DND-41 (cell line): ENCODE measurements at regions not wholly inside any gene's neighbourhood (a gene's known extent, or its start where the extent isn't known, plus 50 kb on each side); places are given as distances from the start of the nearest gene placed in this dataset.

ENCODE experiments used
- ATAC-seq: fragments of 200-7000 bp; cut with Tn5 transposase; 3 replicates; pipeline ENCODE4 v1.9.1; 2021; ENCODE audit warnings: low read depth; ENCODE audit not compliant: insufficient read depth
- DNase-seq: peaks from one replicate; pipeline ENCODE4 v3.0.0-alpha.2; 2020
- H2AFZ ChIP-seq: 2 replicates; pipeline ENCODE4 v1.6.0; 2012; ENCODE audit warnings: low read depth, low read length
- H3K27ac ChIP-seq: 2 replicates; pipeline ENCODE4 v1.5.1; 2012; ENCODE audit warnings: low read length, inconsistent platforms
- H3K27me3 ChIP-seq: fragments of 200-600 bp; sonication (generic); 2 replicates; pipeline ENCODE4 v1.6.0; 2012; ENCODE audit warnings: low read length, mild to moderate bottlenecking, inconsistent platforms; ENCODE audit not compliant: insufficient read depth, poor library complexity
- H3K36me3 ChIP-seq: 2 replicates; pipeline ENCODE4 v1.5.1; 2012; ENCODE audit warnings: low read length, inconsistent platforms; ENCODE audit not compliant: insufficient read depth
- H3K4me1 ChIP-seq: 2 replicates; pipeline ENCODE4 v1.5.1; 2012; ENCODE audit warnings: mild to moderate bottlenecking, low read length; ENCODE audit not compliant: insufficient read depth
- H3K4me2 ChIP-seq: 2 replicates; pipeline ENCODE4 v1.6.0; 2012; ENCODE audit warnings: mild to moderate bottlenecking, moderate library complexity, low read length, inconsistent platforms; ENCODE audit not compliant: insufficient read depth
- H3K4me3 ChIP-seq, 2 experiments: fragments of 200-600 bp in 1 of 2; shearing (Covaris generic) in 1 of 2; 2 replicates each; pipeline ENCODE4 v1.5.1; 2012 to 2016; ENCODE audit warnings: inconsistent platforms in 2 of 2, low read length in 2 of 2, mild to moderate bottlenecking in 2 of 2, low read depth in 1 of 2, moderate library complexity in 1 of 2
- H3K79me2 ChIP-seq: 2 replicates; pipeline ENCODE4 v1.6.0; 2012; ENCODE audit warnings: low read length, inconsistent platforms; ENCODE audit not compliant: insufficient read depth
- H3K9ac ChIP-seq: 2 replicates; pipeline ENCODE4 v1.6.0; 2012; ENCODE audit warnings: low read depth, mild to moderate bottlenecking, inconsistent platforms, low read length, moderate library complexity
- H3K9me3 ChIP-seq: 2 replicates; pipeline ENCODE4 v1.5.1; 2012; ENCODE audit warnings: low read length, moderate library complexity, mild to moderate bottlenecking, inconsistent platforms; ENCODE audit not compliant: insufficient read depth, severe bottlenecking
- H4K20me1 ChIP-seq: 2 replicates; pipeline ENCODE4 v1.6.0; 2012; ENCODE audit warnings: low read length; ENCODE audit not compliant: insufficient read depth
- EZH2 ChIP-seq: IDR thresholded peaks from 3 replicates; pipeline ENCODE4 v1.6.1; 2012; ENCODE audit warnings: borderline replicate concordance, low read depth, mild to moderate bottlenecking, moderate library complexity, low read length, inconsistent platforms; ENCODE audit not compliant: severe bottlenecking
- TF ChIP-seq, protein P1 (sequence below): IDR thresholded peaks from 2 replicates; pipeline ENCODE4 v1.5.1; 2012; ENCODE audit warnings: borderline replicate concordance, low read length, moderate library complexity, mild to moderate bottlenecking; ENCODE audit not compliant: poor library complexity, severe bottlenecking; ENCODE audit errors: extremely low read depth

- DNase-seq (no peak), ATAC-seq (no peak)
- H3K4me3 ChIP-seq: no peak overlapping the region
- H3K27me3 ChIP-seq: no peaks in the 10 kb centered on the region
- no peaks in the 10 kb centered on the region for H4K20me1 ChIP-seq
- no peaks in the 10 kb centered on the region for H3K4me1 ChIP-seq
- no peaks in the 10 kb centered on the region for H3K9me3 ChIP-seq
- H3K79me2 ChIP-seq: no peaks in the 10 kb centered on the region
- no peak overlapping the region for H3K27ac ChIP-seq
- no peak overlapping the region for H3K9ac ChIP-seq
- H2AFZ ChIP-seq: no peak overlapping the region
- H3K4me2 ChIP-seq: no peak overlapping the region
- TF ChIP-seq, protein P1, sequence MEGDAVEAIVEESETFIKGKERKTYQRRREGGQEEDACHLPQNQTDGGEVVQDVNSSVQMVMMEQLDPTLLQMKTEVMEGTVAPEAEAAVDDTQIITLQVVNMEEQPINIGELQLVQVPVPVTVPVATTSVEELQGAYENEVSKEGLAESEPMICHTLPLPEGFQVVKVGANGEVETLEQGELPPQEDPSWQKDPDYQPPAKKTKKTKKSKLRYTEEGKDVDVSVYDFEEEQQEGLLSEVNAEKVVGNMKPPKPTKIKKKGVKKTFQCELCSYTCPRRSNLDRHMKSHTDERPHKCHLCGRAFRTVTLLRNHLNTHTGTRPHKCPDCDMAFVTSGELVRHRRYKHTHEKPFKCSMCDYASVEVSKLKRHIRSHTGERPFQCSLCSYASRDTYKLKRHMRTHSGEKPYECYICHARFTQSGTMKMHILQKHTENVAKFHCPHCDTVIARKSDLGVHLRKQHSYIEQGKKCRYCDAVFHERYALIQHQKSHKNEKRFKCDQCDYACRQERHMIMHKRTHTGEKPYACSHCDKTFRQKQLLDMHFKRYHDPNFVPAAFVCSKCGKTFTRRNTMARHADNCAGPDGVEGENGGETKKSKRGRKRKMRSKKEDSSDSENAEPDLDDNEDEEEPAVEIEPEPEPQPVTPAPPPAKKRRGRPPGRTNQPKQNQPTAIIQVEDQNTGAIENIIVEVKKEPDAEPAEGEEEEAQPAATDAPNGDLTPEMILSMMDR: no peak
- no peak for TF ChIP-seq EZH2
- no peaks in the 10 kb centered on the region for H3K36me3 ChIP-seq
These were observed 127.8 kb upstream of the ARX start for GRCh38 chrX:25143596-25143995.

- ATAC-seq: no peak
- Histone ChIP-seq H3K9ac (no peak overlapping the region), H3K27me3 (no peaks in the 10 kb centered on the region), H3K79me2 (no peaks in the 10 kb centered on the region), H3K4me1 (no peaks in the 10 kb centered on the region), H3K27ac (no peak overlapping the region), H2AFZ (no peak overlapping the region), H4K20me1 (no peaks in the 10 kb centered on the region), H3K4me2 (no peak overlapping the region), H3K4me3 (no peak overlapping the region), H3K9me3 (no peaks in the 10 kb centered on the region), H3K36me3 (no peaks in the 10 kb centered on the region)
- no peak for DNase-seq
- TF ChIP-seq EZH2: no peak
- TF ChIP-seq, protein P1: no peak
These were observed 125.9 kb upstream of the ARX start for GRCh38 chrX:25141684-25142083.

DNA sequence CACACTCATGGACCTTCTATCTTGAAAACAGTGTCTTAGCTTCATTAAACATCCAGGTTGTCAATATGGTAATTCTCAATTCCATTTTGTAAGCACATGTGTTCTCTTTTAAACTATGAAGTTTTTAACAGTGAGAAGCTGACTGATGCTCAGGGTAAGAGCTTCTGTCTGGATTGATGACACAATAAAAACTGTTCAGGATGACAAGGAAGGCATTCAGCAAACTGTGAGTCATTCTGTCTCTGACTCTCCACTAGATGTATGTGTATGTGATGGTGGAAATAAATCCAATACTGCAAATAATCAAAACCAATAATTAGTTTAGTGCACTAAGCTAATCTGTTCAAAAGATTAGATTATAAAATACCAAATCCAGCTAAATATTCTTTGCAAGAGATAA, 115.3 kb upstream of the ARX start:
- Histone ChIP-seq H3K9ac (no peak overlapping the region), H3K4me1 (no peaks in the 10 kb centered on the region), H3K4me3 (no peak overlapping the region), H4K20me1 (no peaks in the 10 kb centered on the region), H3K79me2 (no peaks in the 10 kb centered on the region), H3K4me2 (no peak overlapping the region), H3K36me3 (no peaks in the 10 kb centered on the region), H3K9me3 (no peaks in the 10 kb centered on the region), H3K27ac (no peak overlapping the region), H3K27me3 (no peaks in the 10 kb centered on the region), H2AFZ (no peak overlapping the region)
- ATAC-seq (no peak), DNase-seq (no peak)
- TF ChIP-seq EZH2: no peak
- TF ChIP-seq, protein P1: no peak

DNA sequence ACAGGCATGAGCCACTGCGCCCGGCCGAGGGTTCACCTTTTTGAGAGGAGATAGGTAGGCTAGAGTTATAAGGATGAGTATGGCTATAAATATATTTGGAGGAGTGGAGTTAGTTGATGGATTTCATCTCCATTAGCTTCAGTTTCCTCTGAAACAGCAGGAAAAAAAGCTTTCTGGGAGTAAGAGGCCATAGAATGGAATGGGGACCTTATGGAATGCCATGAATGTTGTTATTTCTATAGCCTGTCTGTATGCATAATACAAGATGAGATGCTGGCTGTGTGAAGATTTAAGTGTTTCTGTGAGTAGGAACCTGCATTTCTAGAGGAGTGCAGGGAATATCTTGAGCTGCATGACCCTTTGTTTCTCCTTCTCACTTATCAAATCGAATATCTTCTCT, 114.9 kb upstream of the ARX start:
- Histone ChIP-seq H3K9ac (no peak overlapping the region), H3K4me1 (no peaks in the 10 kb centered on the region), H3K36me3 (no peaks in the 10 kb centered on the region), H3K4me2 (no peak overlapping the region), H3K79me2 (no peaks in the 10 kb centered on the region), H2AFZ (no peak overlapping the region), H3K4me3 (no peak overlapping the region), H4K20me1 (no peaks in the 10 kb centered on the region), H3K9me3 (no peaks in the 10 kb centered on the region), H3K27me3 (no peaks in the 10 kb centered on the region), H3K27ac (no peak overlapping the region)
- ATAC-seq (no peak), DNase-seq (no peak)
- TF ChIP-seq, protein P1: no peak
- no peak for TF ChIP-seq EZH2
